ENCODE measurements at regions not wholly inside any gene's neighbourhood (a gene's known extent, or its start where the extent isn't known, plus 50 kb on each side); places are given as distances from the start of the nearest gene placed in this dataset.

DNA sequence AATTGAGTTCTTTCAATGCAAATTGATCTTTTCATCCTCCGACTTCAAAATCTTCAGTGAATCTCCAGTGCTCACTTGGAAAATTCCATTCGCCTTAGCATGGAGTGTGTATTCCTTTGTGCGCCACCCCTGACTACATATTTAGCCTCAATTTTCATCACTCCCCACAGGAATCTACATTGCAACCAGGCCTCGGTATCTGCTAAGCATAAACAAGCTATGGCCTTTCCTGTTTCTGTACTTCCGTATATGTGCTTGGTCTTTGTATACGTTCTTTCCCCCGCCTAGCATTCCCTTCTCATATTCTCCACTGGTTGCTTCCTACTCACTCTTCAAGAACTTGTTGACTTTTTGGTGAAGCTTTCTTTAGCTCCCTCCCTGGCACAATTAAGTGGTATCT is 470.8 kb downstream of the LMO4 start:
- TF ChIP-seq EZH2 (IDR thresholded peaks at IDR 0.05; ENCODE audit: low read length, missing control alignments), result no peak
- TF ChIP-seq CTCF (conservative IDR thresholded peaks at IDR 0.05 in 1 of 2, IDR thresholded peaks at IDR 0.05 in 1 of 2; ENCODE audit: low read depth in 1 of 2, low read length in 2 of 2), result no peak
- Histone ChIP-seq H3K27ac (ENCODE audit: insufficient read depth, low read length) (no peak overlapping the region), H4K20me1 (ENCODE audit: control insufficient read depth, extremely low read depth, insufficient read depth, low read length) (no peaks in the 10 kb centered on the region), H3K27me3 (ENCODE audit: control insufficient read depth, insufficient read depth, low read length) (no peaks in the 10 kb centered on the region), H3K36me3 (ENCODE audit: control insufficient read depth, insufficient read depth, low read length) (no peaks in the 10 kb centered on the region), H3K4me3 (replicated peaks in 1 of 4; ENCODE audit: control extremely low read depth in 1 of 4, insufficient read depth in 1 of 4, low read depth in 3 of 4, low read length in 4 of 4) (no peak overlapping the region), H2AFZ (ENCODE audit: low read length) (no peak overlapping the region), H3K4me1 (ENCODE audit: control insufficient read depth, extremely low read depth, insufficient read depth, low read length) (peaks cover 3% of the 10 kb centered on the region), H3K79me2 (ENCODE audit: control insufficient read depth, insufficient read depth, low read length) (no peaks in the 10 kb centered on the region), H3K9me3 (ENCODE audit: control insufficient read depth, insufficient read depth, low read depth, low read length) (no peaks in the 10 kb centered on the region), H3K9ac (ENCODE audit: insufficient read depth, low read length) (no peak overlapping the region), H3K4me2 (ENCODE audit: extremely low read depth, insufficient read depth, low read length) (no peak overlapping the region)
- DNase-seq (ENCODE audit: low read depth in 2 of 2), result no peak

DNA sequence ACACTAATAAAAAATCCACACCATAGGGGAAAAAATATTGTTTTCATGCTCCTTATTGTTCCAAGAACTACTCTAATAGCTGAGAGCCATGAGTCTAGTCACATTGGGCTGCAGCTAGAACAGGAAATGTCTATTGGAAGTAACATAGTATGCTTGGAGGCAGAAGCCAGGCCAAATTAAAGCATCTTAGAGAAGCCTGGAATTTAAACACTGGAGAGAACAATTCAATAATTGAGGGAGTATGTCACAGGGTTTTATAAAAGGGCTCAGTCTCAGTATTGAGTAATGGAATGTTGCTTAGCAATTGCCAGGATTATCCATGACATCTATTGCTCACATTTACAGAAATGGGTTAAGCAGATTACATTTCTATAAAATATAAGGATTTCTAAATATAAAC is 471.3 kb downstream of the LMO4 start:
- no peak overlapping the region for H2AFZ ChIP-seq (ENCODE audit: low read length)
- H3K79me2 ChIP-seq (ENCODE audit: control insufficient read depth, insufficient read depth, low read length), result no peaks in the 10 kb centered on the region
- no peak for TF ChIP-seq EZH2 (IDR thresholded peaks at IDR 0.05; ENCODE audit: low read length, missing control alignments)
- no peak for TF ChIP-seq CTCF (conservative IDR thresholded peaks at IDR 0.05 in 1 of 2, IDR thresholded peaks at IDR 0.05 in 1 of 2; ENCODE audit: low read depth in 1 of 2, low read length in 2 of 2)
- no peaks in the 10 kb centered on the region for H3K36me3 ChIP-seq (ENCODE audit: control insufficient read depth, insufficient read depth, low read length)
- H3K27ac ChIP-seq (ENCODE audit: insufficient read depth, low read length), result no peak overlapping the region
- no peak overlapping the region for H3K4me3 ChIP-seq (replicated peaks in 1 of 4; ENCODE audit: control extremely low read depth in 1 of 4, insufficient read depth in 1 of 4, low read depth in 3 of 4, low read length in 4 of 4)
- H3K9me3 ChIP-seq (ENCODE audit: control insufficient read depth, insufficient read depth, low read depth, low read length), result no peaks in the 10 kb centered on the region
- H3K4me1 ChIP-seq (ENCODE audit: control insufficient read depth, extremely low read depth, insufficient read depth, low read length), result peaks cover 3% of the 10 kb centered on the region
- peak in 1 of 2 donors; percentile 36 for DNase-seq (ENCODE audit: low read depth in 2 of 2)
- no peak overlapping the region for H3K9ac ChIP-seq (ENCODE audit: insufficient read depth, low read length)
- H3K4me2 ChIP-seq (ENCODE audit: extremely low read depth, insufficient read depth, low read length), result no peak overlapping the region
- H3K27me3 ChIP-seq (ENCODE audit: control insufficient read depth, insufficient read depth, low read length), result no peaks in the 10 kb centered on the region
- H4K20me1 ChIP-seq (ENCODE audit: control insufficient read depth, extremely low read depth, insufficient read depth, low read length), result no peaks in the 10 kb centered on the region

- no peaks in the 10 kb centered on the region for H3K27me3 ChIP-seq (ENCODE audit: control insufficient read depth, insufficient read depth, low read length)
- H3K27ac ChIP-seq (ENCODE audit: insufficient read depth, low read length), result no peak overlapping the region
- DNase-seq (ENCODE audit: low read depth in 2 of 2), result no peak
- no peaks in the 10 kb centered on the region for H3K79me2 ChIP-seq (ENCODE audit: control insufficient read depth, insufficient read depth, low read length)
- TF ChIP-seq EZH2 (IDR thresholded peaks at IDR 0.05; ENCODE audit: low read length, missing control alignments), result no peak
- TF ChIP-seq CTCF (conservative IDR thresholded peaks at IDR 0.05 in 1 of 2, IDR thresholded peaks at IDR 0.05 in 1 of 2; ENCODE audit: low read depth in 1 of 2, low read length in 2 of 2), result no peak
- H4K20me1 ChIP-seq (ENCODE audit: control insufficient read depth, extremely low read depth, insufficient read depth, low read length), result no peaks in the 10 kb centered on the region
- H3K4me1 ChIP-seq (ENCODE audit: control insufficient read depth, extremely low read depth, insufficient read depth, low read length), result no peaks in the 10 kb centered on the region
- H3K4me2 ChIP-seq (ENCODE audit: extremely low read depth, insufficient read depth, low read length), result no peak overlapping the region
- no peak overlapping the region for H2AFZ ChIP-seq (ENCODE audit: low read length)
- no peaks in the 10 kb centered on the region for H3K9me3 ChIP-seq (ENCODE audit: control insufficient read depth, insufficient read depth, low read depth, low read length)
- no peak overlapping the region for H3K9ac ChIP-seq (ENCODE audit: insufficient read depth, low read length)
- no peak overlapping the region for H3K4me3 ChIP-seq (replicated peaks in 1 of 4; ENCODE audit: control extremely low read depth in 1 of 4, insufficient read depth in 1 of 4, low read depth in 3 of 4, low read length in 4 of 4)
- no peaks in the 10 kb centered on the region for H3K36me3 ChIP-seq (ENCODE audit: control insufficient read depth, insufficient read depth, low read length)
Observed at GRCh38 chr1:87803375-87803774, 474.7 kb downstream of the LMO4 start.

All from fibroblast of lung (primary cell).